ENCODE measurements at regions not wholly inside any gene's neighbourhood (a gene's known extent, or its start where the extent isn't known, plus 50 kb on each side); places are given as distances from the start of the nearest gene placed in this dataset.

DNA sequence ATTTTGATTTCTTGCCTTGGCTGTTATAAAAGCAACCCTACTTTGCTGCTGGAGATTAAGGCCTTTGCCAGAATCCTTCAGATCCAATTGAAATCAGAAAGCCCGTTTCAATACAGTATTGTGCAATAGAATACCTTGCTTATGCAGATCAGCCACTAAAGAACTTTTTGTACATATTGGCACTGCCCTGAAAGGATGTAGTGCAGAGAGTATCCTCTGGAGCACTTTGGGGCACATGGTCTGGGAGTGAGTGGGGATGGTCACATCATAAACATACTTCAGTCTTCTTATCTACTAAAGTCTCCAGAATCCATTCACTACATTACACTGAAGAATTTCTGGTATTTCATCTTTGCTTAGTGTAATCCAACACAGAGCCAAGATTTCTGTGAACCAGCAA lies 189.0 kb downstream of the CENPF start:
- Mint-ChIP-seq H3K4me1 (no peaks in the 10 kb centered on the region), H3K27ac (no peak overlapping the region), H3K27me3 (no peaks in the 10 kb centered on the region), H3K4me3 (no peak overlapping the region), H3K9me3 (peaks cover 3 to 5% (median 5%) of the 10 kb centered on the region in 3 donors), H3K36me3 (no peaks in the 10 kb centered on the region)

DNA sequence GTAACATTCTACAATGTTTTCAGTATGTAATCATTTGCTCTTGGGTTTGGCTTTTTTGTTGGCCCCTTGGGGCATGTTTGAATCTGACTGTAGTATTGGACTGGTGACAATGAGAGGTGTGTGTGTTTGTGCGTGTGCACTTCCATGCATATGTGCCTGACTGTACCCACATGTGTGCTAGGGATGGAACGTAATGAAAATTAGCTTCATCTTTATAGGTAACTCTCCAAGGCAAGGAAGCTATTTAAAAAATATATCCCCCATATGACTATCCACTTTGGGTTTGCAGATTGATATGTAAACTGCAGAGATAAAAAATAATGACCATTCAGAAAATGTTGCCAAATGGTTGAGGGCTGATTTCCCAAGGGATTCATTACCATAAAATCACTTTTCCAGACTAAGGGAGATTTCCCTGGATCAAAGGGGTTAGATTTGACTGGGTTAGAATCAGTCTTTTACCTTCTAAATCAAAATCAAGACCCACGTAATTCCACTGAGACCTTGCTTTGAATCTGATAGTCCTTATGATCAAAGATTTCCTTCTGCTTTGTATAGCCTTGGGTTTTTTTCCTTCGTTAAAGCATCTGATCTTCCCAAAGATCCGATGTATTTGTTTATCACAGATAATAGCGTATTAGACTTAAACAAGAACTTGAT lies 189.7 kb downstream of the CENPF start:
- H3K9me3 Mint-ChIP-seq = peaks cover 3 to 7% (median 5%) of the 10 kb centered on the region in 3 donors
- H3K27ac Mint-ChIP-seq = no peak overlapping the region
- H3K36me3 Mint-ChIP-seq = no peaks in the 10 kb centered on the region
- no peak overlapping the region for H3K4me3 Mint-ChIP-seq
- H3K27me3 Mint-ChIP-seq = no peaks in the 10 kb centered on the region
- H3K4me1 Mint-ChIP-seq = no peaks in the 10 kb centered on the region

DNA sequence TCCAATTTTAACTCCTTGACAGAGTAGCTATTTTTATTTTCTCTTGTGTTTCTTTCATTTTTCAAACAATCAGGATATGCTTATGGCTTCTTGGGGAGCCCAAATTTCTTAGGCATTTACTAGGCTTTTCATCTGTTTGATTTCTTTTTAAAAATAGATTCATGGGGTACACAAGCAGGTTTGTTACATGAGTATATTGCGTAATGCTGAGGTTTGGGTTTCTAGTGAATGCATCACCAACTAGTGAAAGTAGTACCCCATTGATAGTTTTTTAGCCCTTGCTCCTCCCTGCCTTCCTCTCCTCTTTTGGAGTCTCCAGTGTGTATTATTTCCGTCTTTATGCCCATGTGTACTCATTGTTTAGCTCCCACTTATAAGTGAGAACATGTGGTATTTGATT lies 190.7 kb downstream of the CENPF start:
- H3K4me1 Mint-ChIP-seq = no peaks in the 10 kb centered on the region
- peaks cover 3 to 7% (median 5%) of the 10 kb centered on the region in 3 donors for H3K9me3 Mint-ChIP-seq
- no peak overlapping the region for H3K4me3 Mint-ChIP-seq
- no peaks in the 10 kb centered on the region for H3K36me3 Mint-ChIP-seq
- H3K27me3 Mint-ChIP-seq = no peaks in the 10 kb centered on the region
- H3K27ac Mint-ChIP-seq = no peak overlapping the region

DNA sequence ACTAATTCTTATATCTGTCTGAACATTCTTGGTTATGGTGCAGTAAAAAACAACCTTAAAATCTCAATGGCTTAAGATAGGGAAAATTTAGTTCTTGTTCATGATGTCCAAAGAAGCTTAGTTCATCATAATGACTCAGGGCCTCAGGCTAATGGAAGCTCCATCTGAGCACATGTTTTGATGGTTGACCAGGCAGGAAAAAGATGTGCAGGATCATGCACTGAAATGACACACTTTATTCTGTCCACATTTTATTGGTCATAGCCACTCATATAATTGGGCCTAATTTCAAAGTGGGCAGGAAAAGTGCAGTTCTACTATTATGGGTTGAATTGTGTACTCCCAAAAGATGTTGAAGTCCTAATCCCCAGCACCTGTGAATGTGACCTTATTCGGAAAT lies 198.2 kb downstream of the CENPF start:
- H3K27me3 Mint-ChIP-seq = no peaks in the 10 kb centered on the region
- H3K4me1 Mint-ChIP-seq = no peaks in the 10 kb centered on the region
- no peaks in the 10 kb centered on the region for H3K36me3 Mint-ChIP-seq
- no peak overlapping the region for H3K27ac Mint-ChIP-seq
- no peak overlapping the region for H3K4me3 Mint-ChIP-seq
- H3K9me3 Mint-ChIP-seq = peaks cover 0 to 5% (median 0%) of the 10 kb centered on the region in 3 donors

DNA sequence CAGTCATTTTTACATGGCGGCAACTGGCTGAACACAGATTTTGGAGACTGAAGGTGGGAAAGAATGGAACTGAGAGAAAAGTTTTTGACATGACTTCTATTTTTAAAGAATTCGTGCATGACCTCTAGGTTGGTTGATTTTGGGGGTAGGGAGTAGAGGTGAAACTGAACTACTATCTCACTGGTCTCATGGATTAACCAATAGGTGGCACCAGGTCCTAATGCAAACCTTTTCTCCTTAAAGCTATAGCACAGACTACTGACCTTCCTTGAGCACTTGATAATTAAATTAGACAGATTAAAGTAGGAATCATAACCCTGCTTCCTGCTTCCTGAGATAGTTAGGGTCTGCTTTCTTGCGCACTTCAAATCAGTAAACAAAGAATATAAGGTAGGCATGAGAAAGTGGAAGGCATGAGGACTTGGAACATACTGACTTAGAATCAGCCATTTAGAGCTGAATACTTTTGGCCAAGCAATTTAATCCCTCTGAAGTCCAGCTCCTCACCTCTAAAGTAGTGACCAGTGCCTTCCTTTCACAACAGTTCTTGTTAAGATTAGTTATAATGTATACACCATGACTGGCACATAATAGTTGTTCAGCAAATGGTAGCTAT lies 206.0 kb downstream of the CENPF start:
- Mint-ChIP-seq H3K27ac (no peak overlapping the region), H3K36me3 (no peaks in the 10 kb centered on the region), H3K4me3 (no peak overlapping the region), H3K27me3 (no peaks in the 10 kb centered on the region), H3K4me1 (no peaks in the 10 kb centered on the region), H3K9me3 (peaks cover 3 to 10% (median 6%) of the 10 kb centered on the region in 3 donors)

DNA sequence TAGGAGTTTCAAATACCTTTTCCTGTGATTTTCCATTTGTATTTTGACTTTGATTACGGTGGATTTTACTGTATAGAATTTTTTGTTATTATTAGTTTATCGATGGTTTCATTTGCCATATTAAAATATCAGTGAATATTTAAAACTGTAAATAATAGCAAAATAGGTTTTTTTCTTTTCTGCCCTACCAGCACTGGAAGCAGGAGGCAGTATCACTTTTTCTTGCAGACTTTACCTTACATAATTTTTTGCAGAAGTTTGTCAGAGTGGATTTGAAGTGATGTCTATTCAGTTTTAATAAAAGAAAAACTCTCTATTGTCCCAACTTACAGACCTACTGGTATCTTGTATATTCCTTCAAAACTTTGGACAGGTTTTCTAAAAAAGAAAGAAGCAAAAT lies 213.6 kb downstream of the CENPF start:
- H3K36me3 Mint-ChIP-seq = no peaks in the 10 kb centered on the region
- H3K4me1 Mint-ChIP-seq = no peaks in the 10 kb centered on the region
- H3K27me3 Mint-ChIP-seq = no peaks in the 10 kb centered on the region
- H3K27ac Mint-ChIP-seq = no peak overlapping the region
- peaks cover 0 to 7% (median 0%) of the 10 kb centered on the region in 3 donors for H3K9me3 Mint-ChIP-seq
- no peak overlapping the region for H3K4me3 Mint-ChIP-seq

DNA sequence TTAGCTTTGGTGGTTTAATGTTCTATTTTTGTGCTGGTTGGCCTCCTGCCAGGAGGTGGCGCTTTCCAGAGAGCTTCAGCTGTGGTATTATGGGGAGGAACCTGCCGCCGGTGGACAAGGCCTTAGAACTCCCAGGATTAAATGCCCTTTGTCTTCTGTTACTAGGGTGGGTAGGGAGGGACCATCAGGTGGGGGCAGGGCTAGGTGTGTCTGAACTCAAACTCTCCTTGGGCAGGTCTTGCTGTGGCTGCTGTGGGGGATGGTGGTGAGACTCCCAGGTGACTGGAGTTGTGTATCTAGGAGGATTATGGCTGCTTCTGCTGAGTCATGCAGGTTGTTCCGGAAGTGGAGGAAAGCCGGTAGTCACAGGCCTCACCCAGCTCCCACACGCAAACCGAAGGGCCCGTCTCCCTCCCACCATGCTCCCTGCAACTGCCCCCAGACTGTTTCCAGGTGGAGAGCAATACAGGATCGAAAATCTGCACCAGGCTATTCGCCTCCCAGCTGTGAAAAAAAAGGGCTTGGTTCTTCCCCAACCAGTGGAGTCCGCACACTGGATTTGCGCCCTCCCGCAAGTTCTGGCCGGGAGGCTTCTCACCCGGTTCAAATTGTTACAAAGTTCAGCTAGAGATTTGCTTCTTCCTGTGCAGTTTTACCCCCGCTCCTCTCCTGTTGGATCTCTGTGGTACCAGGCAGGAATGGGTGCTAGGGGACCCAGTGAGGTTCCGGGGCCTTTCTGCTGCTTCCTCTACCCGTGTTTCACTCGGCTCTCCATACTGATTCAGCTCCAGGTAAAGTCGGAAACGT lies 220.5 kb downstream of the CENPF start:
- Mint-ChIP-seq H3K4me1 (no peaks in the 10 kb centered on the region), H3K27me3 (no peaks in the 10 kb centered on the region), H3K4me3 (peak overlapping the region in 1 of 4 donors; percentile 13), H3K9me3 (peaks cover 4 to 10% (median 4%) of the 10 kb centered on the region in 3 donors), H3K27ac (no peak overlapping the region), H3K36me3 (peaks cover 4% of the 10 kb centered on the region)

DNA sequence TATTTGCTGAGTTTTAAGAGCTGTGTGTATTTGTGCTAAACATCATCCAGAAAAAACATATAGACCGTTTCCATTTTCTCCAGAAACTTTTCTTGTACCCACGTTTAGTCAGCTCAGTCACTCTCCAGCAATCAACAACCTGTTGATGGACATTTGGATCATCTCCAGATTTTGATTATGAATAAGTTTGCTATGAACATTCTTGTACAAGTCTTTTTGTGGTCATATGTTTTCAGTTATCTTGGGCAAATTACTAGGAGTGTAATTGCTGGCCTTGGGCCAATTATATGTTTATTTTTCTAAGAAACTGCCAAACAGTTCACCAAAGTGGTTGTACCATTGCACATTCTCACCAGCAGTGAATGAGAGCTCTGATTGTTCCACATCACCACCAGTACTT lies 221.8 kb downstream of the CENPF start:
- Mint-ChIP-seq H3K27ac (no peak overlapping the region), H3K4me3 (no peak overlapping the region), H3K4me1 (no peaks in the 10 kb centered on the region), H3K27me3 (no peaks in the 10 kb centered on the region), H3K9me3 (peaks cover 0 to 12% (median 5%) of the 10 kb centered on the region in 3 donors), H3K36me3 (peaks cover 4% of the 10 kb centered on the region)

DNA sequence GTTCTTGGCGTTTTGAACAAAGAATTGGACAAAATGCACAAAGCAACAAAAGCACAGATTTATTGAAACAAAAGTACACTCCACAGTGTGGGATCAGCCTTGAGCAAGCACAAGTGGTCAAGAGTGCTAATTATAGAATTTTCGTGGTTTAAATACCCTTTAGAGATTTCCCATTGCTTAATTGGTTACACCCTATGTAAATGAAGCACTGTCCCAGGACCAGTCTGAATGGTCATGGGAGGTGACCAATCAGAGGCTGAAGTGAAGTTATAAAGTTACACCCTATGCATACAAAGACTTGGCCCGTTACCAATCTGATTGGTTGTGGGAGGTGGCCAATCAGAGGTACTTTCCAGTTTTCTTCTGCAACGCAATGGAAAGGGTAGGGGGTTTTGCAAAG lies 223.6 kb downstream of the CENPF start:
- Mint-ChIP-seq H3K27ac (no peak overlapping the region), H3K9me3 (peaks cover 0 to 12% (median 5%) of the 10 kb centered on the region in 3 donors), H3K36me3 (peaks cover 4% of the 10 kb centered on the region), H3K4me1 (no peaks in the 10 kb centered on the region), H3K27me3 (no peaks in the 10 kb centered on the region), H3K4me3 (no peak overlapping the region)

DNA sequence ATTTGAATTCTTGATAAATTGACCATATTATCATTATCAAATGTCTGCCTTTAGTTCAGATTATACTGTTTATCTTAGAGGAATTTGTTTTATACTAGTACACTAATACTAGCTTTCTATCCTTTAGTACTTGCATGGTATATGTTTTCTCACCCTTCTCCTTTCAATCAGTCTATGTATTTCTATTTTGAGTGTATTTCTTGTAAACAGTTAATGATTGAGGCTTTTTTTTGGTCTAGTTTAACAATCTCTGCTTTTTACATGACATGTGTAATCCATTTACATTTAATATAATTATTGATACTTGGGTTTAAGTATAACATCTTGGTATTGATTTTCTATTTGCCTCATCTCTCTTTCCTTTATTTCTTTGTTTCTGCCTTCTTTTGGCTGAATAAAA lies 224.9 kb downstream of the CENPF start:
- H3K27me3 Mint-ChIP-seq = no peaks in the 10 kb centered on the region
- peaks cover 3% of the 10 kb centered on the region for H3K36me3 Mint-ChIP-seq
- no peak overlapping the region for H3K4me3 Mint-ChIP-seq
- H3K27ac Mint-ChIP-seq = no peak overlapping the region
- peaks cover 0 to 9% (median 8%) of the 10 kb centered on the region in 3 donors for H3K9me3 Mint-ChIP-seq
- H3K4me1 Mint-ChIP-seq = no peaks in the 10 kb centered on the region

DNA sequence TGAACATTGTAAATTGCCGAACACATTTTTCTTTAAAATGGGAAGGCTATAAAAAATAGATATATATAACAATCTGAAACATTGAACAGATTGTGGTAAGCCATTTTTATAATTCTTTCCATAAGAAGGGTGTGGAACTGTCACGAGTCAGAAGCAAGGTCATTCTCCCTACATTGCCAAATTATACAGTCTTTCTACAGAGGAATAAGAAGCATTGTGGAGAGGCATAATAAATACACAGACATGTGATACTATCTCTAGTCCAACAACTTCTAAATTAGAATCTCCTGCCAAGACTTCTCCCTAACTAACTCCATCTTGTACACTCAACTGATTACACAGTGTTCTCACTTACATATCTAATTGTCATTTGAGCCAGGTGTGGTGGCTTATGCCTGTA lies 227.9 kb downstream of the CENPF start:
- no peak overlapping the region for H3K27ac Mint-ChIP-seq
- H3K4me3 Mint-ChIP-seq = no peak overlapping the region
- peaks cover 0 to 9% (median 6%) of the 10 kb centered on the region in 3 donors for H3K9me3 Mint-ChIP-seq
- H3K4me1 Mint-ChIP-seq = no peaks in the 10 kb centered on the region
- peaks cover 1% of the 10 kb centered on the region for H3K27me3 Mint-ChIP-seq
- H3K36me3 Mint-ChIP-seq = peaks cover 3% of the 10 kb centered on the region

DNA sequence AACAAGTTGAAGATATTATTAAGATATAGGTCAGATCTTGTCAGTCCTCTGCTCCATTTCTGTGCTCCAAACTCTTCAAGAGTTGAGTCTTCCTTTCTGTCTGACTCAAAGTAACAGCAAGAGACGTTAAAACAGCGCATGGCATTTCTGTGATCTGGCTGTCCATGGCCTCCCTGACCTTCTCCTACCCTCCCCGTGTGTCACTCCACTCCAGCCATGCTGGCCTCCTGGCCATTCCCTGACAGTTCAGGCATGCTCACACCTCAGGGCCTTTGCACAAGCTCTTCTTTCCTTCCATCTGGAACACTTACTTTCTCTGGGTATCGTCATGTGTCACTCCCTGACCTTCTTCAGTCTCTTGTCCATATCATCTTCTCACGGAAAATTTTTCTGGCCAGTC lies 229.0 kb downstream of the CENPF start:
- H3K27ac Mint-ChIP-seq = no peak overlapping the region
- H3K4me3 Mint-ChIP-seq = no peak overlapping the region
- H3K9me3 Mint-ChIP-seq = peaks cover 0 to 9% (median 4%) of the 10 kb centered on the region in 3 donors
- H3K36me3 Mint-ChIP-seq = peaks cover 3% of the 10 kb centered on the region
- no peaks in the 10 kb centered on the region for H3K4me1 Mint-ChIP-seq
- H3K27me3 Mint-ChIP-seq = peaks cover 1% of the 10 kb centered on the region

DNA sequence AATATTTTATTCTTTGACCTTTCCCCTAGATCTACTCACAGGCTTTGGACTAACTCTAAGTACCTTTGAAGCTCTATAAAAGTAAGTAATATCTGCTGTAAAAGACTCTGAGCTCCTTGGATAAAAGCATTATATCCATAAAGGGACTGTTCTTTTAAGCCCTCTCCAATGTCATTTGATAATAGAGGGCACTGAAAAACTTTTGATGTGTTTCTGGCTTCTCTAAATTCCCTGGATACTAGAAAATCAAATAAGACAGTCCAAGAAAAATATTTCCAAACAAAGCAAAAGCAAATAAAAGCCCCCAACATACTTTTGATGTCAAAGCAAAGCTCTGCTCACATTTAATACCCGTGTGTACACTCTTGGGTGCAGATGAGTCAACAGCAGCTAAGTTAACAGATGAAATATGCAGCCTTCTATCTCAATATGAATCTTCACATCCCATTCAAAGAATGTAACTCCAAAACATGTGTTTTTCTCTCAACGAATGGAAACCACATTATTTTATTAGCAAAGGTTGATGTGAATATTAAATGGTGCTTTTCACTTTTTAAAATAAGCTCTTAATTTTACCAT lies 230.3 kb downstream of the CENPF start:
- H3K36me3 Mint-ChIP-seq = no peaks in the 10 kb centered on the region
- no peak overlapping the region for H3K4me3 Mint-ChIP-seq
- H3K9me3 Mint-ChIP-seq = peaks cover 0 to 6% (median 5%) of the 10 kb centered on the region in 3 donors
- no peak overlapping the region for H3K27ac Mint-ChIP-seq
- peaks cover 1% of the 10 kb centered on the region for H3K27me3 Mint-ChIP-seq
- H3K4me1 Mint-ChIP-seq = no peaks in the 10 kb centered on the region

DNA sequence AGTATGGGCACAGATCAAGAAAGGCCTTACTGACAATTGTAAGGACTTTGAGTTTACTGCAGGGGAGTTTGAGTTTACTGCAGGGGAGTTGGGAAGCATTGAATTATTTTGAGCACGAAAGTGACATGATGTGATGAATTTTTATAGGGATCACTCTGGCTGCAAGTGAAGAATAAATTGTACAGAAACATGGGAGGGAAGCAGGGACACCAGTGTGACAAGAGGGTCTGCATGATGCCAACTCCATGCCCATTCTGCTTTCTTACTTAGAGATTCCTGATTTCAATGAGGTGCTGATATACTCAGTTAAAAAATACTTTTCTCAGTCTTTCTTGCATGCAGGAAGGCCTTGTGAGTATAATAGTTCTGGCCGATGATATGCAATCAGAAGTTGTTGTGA lies 234.4 kb downstream of the CENPF start:
- Mint-ChIP-seq H3K9me3 (peaks cover 0 to 5% (median 4%) of the 10 kb centered on the region in 3 donors), H3K27ac (no peak overlapping the region), H3K36me3 (peaks cover 3% of the 10 kb centered on the region), H3K4me1 (no peaks in the 10 kb centered on the region), H3K27me3 (peaks cover 1% of the 10 kb centered on the region), H3K4me3 (no peak overlapping the region)

DNA sequence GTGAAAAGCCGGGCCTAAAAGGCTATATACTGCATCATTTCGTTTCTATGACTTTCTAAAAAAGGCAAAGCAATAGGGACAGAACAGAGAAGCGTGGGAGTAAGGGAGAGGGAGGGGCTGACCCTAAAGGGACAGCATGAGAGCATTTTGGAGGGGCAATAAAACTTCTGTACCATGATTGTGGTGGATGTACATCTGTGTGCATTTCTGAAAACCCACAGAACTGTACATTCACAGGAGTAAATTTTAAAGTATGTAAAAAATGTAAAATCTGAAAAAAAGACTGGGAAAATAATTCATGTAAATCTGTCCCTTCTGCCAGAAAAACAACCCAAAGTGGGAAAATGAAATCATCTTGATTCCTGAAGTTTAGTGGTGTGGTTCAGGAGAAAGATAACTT lies 235.4 kb downstream of the CENPF start:
- no peak overlapping the region for H3K4me3 Mint-ChIP-seq
- peaks cover 1% of the 10 kb centered on the region for H3K27me3 Mint-ChIP-seq
- peaks cover 0 to 5% (median 4%) of the 10 kb centered on the region in 3 donors for H3K9me3 Mint-ChIP-seq
- no peak overlapping the region for H3K27ac Mint-ChIP-seq
- H3K36me3 Mint-ChIP-seq = peaks cover 3% of the 10 kb centered on the region
- no peaks in the 10 kb centered on the region for H3K4me1 Mint-ChIP-seq
